GM18867 (cell line): ENCODE measurements at regions not wholly inside any gene's neighbourhood (a gene's known extent, or its start where the extent isn't known, plus 50 kb on each side); places are given as distances from the start of the nearest gene placed in this dataset.

Experiments
- ATAC-seq: cut with Tn5 transposase; IDR thresholded peaks from one replicate; pipeline ENCODE4 v1.9.1; 2021; ENCODE audit warnings: mild to moderate bottlenecking, moderate library complexity; ENCODE audit not compliant: unreplicated experiment

GRCh38 chr7:21077602-21078001 is 290.9 kb upstream of the SP8 start:
- no peak for ATAC-seq

GRCh38 chr7:21084286-21084685 is 297.6 kb upstream of the SP8 start:
- ATAC-seq: no peak

- no peak for ATAC-seq
Measured at GRCh38 chr7:21086688-21087087, 300.0 kb upstream of the SP8 start.

GRCh38 chr7:21089653-21090052 is 303.0 kb upstream of the SP8 start:
- no peak for ATAC-seq

- no peak for ATAC-seq
Measured at GRCh38 chr7:21092766-21093702, 306.3 kb upstream of the SP8 start.

GRCh38 chr7:21094589-21094988 is 307.9 kb upstream of the SP8 start:
- no peak for ATAC-seq

- peak; percentile 70 for ATAC-seq
Measured at GRCh38 chr7:21099432-21099831, 312.7 kb upstream of the SP8 start.

GRCh38 chr7:21099955-21100354 is 313.3 kb upstream of the SP8 start:
- no peak for ATAC-seq

- no peak for ATAC-seq
Measured at GRCh38 chr7:21101541-21101940, 314.9 kb upstream of the SP8 start.

GRCh38 chr7:21103426-21104123 is 316.9 kb upstream of the SP8 start:
- ATAC-seq: no peak

- ATAC-seq: no peak
Measured at GRCh38 chr7:21104124-21104500, 317.4 kb upstream of the SP8 start.

GRCh38 chr7:21106296-21106732 is 319.6 kb upstream of the SP8 start:
- ATAC-seq: no peak

- no peak for ATAC-seq
Measured at GRCh38 chr7:21107101-21107500, 320.4 kb upstream of the SP8 start.

GRCh38 chr7:21108182-21108581 is 319.7 kb upstream of the SP4 start:
- ATAC-seq: no peak

- no peak for ATAC-seq
Measured at GRCh38 chr7:21113609-21114415, 314.1 kb upstream of the SP4 start.

- ATAC-seq: no peak
Measured at GRCh38 chr7:21123586-21123985, 304.3 kb upstream of the SP4 start.

GRCh38 chr7:21125297-21125696 is 302.6 kb upstream of the SP4 start:
- no peak for ATAC-seq

GRCh38 chr7:21128062-21128817 is 299.6 kb upstream of the SP4 start:
- no peak for ATAC-seq

- no peak for ATAC-seq
Measured at GRCh38 chr7:21131897-21132296, 296.0 kb upstream of the SP4 start.

- ATAC-seq: no peak
Measured at GRCh38 chr7:21134631-21135030, 293.3 kb upstream of the SP4 start.

- ATAC-seq: no peak
Measured at GRCh38 chr7:21135437-21135836, 292.4 kb upstream of the SP4 start.
